ENCODE measurements at regions not wholly inside any gene's neighbourhood (a gene's known extent, or its start where the extent isn't known, plus 50 kb on each side); places are given as distances from the start of the nearest gene placed in this dataset.

DNA sequence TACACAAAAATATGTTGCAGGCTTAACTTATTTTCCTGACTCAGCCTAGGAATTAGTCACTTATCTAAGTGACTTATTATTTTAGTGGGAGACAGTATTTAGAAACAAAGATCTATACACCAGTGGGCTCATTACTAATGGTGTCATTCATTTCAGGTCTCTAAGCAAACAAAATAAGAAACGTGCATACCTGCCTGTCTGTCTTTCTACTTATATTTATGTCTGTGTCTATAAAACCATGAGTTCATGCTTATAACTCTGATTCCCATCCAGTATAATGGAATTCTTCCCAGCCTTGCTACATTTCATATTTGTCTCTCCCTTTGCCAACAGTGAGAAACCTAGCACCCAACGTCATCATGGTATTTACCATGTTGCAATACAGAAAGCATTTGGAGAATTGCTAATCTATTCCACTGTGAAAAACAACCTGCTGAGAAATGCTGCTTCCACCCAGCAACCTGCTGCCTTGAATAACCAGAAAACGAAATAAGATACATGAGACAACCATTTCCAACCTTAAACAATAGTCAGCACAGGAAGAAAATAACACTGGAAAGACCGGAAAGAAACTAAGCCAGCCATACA lies 501.0 kb downstream of the GLRX3 start:
- H3K27me3 Mint-ChIP-seq (ENCODE audit: low read depth): peaks cover 18% of the 10 kb centered on the region
- no peaks in the 10 kb centered on the region for H4K20me1 ChIP-seq (ENCODE audit: control insufficient read depth, insufficient read depth, insufficient read length)
- no peak overlapping the region for H4K5ac ChIP-seq (ENCODE audit: insufficient read length, low read depth, low read length)
- no peaks in the 10 kb centered on the region for H3K27me3 ChIP-seq (ENCODE audit: insufficient read depth, low read length)
- H3K4me1 ChIP-seq (ENCODE audit: insufficient read depth, low read length): peaks cover 5% of the 10 kb centered on the region; the same call in 1 of the 2 replicates
- no peak overlapping the region for H2BK20ac ChIP-seq (ENCODE audit: low read depth, low read length, poor library complexity, severe bottlenecking)
- H2AFZ ChIP-seq (ENCODE audit: low read length): no peak overlapping the region
- no peaks in the 10 kb centered on the region for H3K9me3 ChIP-seq (ENCODE audit: control insufficient read depth, low read depth, low read length)
- no peak overlapping the region for H3K23ac ChIP-seq (ENCODE audit: insufficient read length, low read depth, low read length)
- no peak overlapping the region for H2AK5ac ChIP-seq (ENCODE audit: insufficient read length, low read length)
- no peak overlapping the region for H3K27ac ChIP-seq (ENCODE audit: insufficient read length, low read depth, low read length)
- H2BK15ac ChIP-seq (ENCODE audit: low read depth, low read length): no peak overlapping the region
- no peak overlapping the region for H3K4me2 ChIP-seq (ENCODE audit: insufficient read depth, insufficient read length, low read length)
- H3K36me3 Mint-ChIP-seq (ENCODE audit: insufficient read depth in 1 of 3, low read depth in 3 of 3): no peaks in the 10 kb centered on the region
- no peak overlapping the region for H3T11ph ChIP-seq (ENCODE audit: low read length)
- TF ChIP-seq, protein P1, sequence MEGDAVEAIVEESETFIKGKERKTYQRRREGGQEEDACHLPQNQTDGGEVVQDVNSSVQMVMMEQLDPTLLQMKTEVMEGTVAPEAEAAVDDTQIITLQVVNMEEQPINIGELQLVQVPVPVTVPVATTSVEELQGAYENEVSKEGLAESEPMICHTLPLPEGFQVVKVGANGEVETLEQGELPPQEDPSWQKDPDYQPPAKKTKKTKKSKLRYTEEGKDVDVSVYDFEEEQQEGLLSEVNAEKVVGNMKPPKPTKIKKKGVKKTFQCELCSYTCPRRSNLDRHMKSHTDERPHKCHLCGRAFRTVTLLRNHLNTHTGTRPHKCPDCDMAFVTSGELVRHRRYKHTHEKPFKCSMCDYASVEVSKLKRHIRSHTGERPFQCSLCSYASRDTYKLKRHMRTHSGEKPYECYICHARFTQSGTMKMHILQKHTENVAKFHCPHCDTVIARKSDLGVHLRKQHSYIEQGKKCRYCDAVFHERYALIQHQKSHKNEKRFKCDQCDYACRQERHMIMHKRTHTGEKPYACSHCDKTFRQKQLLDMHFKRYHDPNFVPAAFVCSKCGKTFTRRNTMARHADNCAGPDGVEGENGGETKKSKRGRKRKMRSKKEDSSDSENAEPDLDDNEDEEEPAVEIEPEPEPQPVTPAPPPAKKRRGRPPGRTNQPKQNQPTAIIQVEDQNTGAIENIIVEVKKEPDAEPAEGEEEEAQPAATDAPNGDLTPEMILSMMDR (conservative IDR thresholded peaks at IDR 0.05): no peak
- no peaks in the 10 kb centered on the region for H3K79me2 ChIP-seq (ENCODE audit: insufficient read depth, low read length)
- H3K14ac ChIP-seq (ENCODE audit: insufficient read depth, low read length): no peak overlapping the region
- DNase-seq: no peak
- H3K79me1 ChIP-seq (ENCODE audit: insufficient read depth, low read depth, low read length, poor library complexity, severe bottlenecking): no peaks in the 10 kb centered on the region
- H2BK5ac ChIP-seq (ENCODE audit: insufficient read length, low read length): no peak overlapping the region
- no peak overlapping the region for H2BK12ac ChIP-seq (ENCODE audit: insufficient read length, low read depth, low read length)
- no peak overlapping the region for H3K4ac ChIP-seq (ENCODE audit: low read depth, low read length)
- no peak overlapping the region for H3K9ac ChIP-seq (ENCODE audit: extremely low read depth, insufficient read length, low read length)
- H3K23me2 ChIP-seq (ENCODE audit: insufficient read length, low read depth, low read length, poor library complexity, severe bottlenecking): no peaks in the 10 kb centered on the region
- WGBS (ENCODE audit: extremely low coverage, insufficient read length, low lambda C conversion rate): no CpG with 5 or more reads among the region's 4 CpGs
- no peak overlapping the region; a peak in 1 of 5 replicates for H3K4me3 Mint-ChIP-seq
- H2BK120ac ChIP-seq (ENCODE audit: low read depth, low read length, poor library complexity, severe bottlenecking): no peak overlapping the region
- peaks cover 24 to 30% of the 10 kb centered on the region in 2 experiments for H3K4me1 Mint-ChIP-seq
- no peak overlapping the region for H3K56ac ChIP-seq (ENCODE audit: insufficient read length, low read depth, low read length)
- H3K9me3 Mint-ChIP-seq: no peaks in the 10 kb centered on the region; a peak in 1 of 5 replicates
- no peak overlapping the region for H3K27ac Mint-ChIP-seq
- H3K18ac ChIP-seq (ENCODE audit: insufficient read length, low read depth, low read length): no peak overlapping the region
- no peak overlapping the region for H4K91ac ChIP-seq (ENCODE audit: insufficient read length, low read depth, low read length)
- H4K8ac ChIP-seq (replicated peaks; ENCODE audit: insufficient read length, low read depth, low read length): no peak overlapping the region

All from H9 (cell line).